Astrocyte (in vitro differentiated cells and primary cell): ENCODE measurements at regions not wholly inside any gene's neighbourhood (a gene's known extent, or its start where the extent isn't known, plus 50 kb on each side); places are given as distances from the start of the nearest gene placed in this dataset.

Experiments
- DNase-seq: peaks from one replicate; pipeline ENCODE4 v3.0.0-alpha.2; 2010; ENCODE audit warnings: low read depth
- FAIRE-seq: peaks from 2 replicates; lab custom pipeline; 2011; peaks lifted over from hg19 to GRCh38; lab: Jason Lieb, UNC
- H2AFZ ChIP-seq: 2 replicates; pipeline ENCODE4 v1.6.0; 2012; ENCODE audit warnings: low read depth, low read length, inconsistent platforms
- H3K27ac ChIP-seq: 2 replicates; pipeline ENCODE4 v1.5.1; 2011; ENCODE audit warnings: low read depth, low read length, inconsistent platforms
- H3K27me3 ChIP-seq: 2 replicates; pipeline ENCODE4 v1.6.0; 2011; ENCODE audit warnings: low read length, inconsistent platforms; ENCODE audit not compliant: insufficient read depth
- H3K36me3 ChIP-seq: 2 replicates; pipeline ENCODE4 v1.5.1; 2011; ENCODE audit warnings: low read length, inconsistent platforms; ENCODE audit not compliant: insufficient read depth
- H3K4me1 ChIP-seq: 2 replicates; pipeline ENCODE4 v1.5.1; 2011; ENCODE audit warnings: low read length, inconsistent platforms; ENCODE audit not compliant: insufficient read depth
- H3K4me2 ChIP-seq: 2 replicates; pipeline ENCODE4 v1.6.0; 2012; ENCODE audit warnings: low read length, inconsistent platforms
- H3K4me3 ChIP-seq: 2 replicates; pipeline ENCODE4 v1.5.1; 2011; ENCODE audit warnings: low read depth, mild to moderate bottlenecking, low read length, inconsistent platforms; ENCODE audit not compliant: insufficient read depth
- H3K79me2 ChIP-seq: 2 replicates; pipeline ENCODE4 v1.6.0; 2012; ENCODE audit warnings: mild to moderate bottlenecking, low read length, inconsistent platforms; ENCODE audit not compliant: insufficient read depth
- H3K9ac ChIP-seq: 2 replicates; pipeline ENCODE4 v1.6.0; 2012; ENCODE audit warnings: mild to moderate bottlenecking, low read length, inconsistent platforms
- H3K9me3 ChIP-seq: 2 replicates; pipeline ENCODE4 v1.5.1; 2012; ENCODE audit warnings: low read depth, mild to moderate bottlenecking, low read length, inconsistent platforms; ENCODE audit not compliant: insufficient read depth
- H4K20me1 ChIP-seq: 2 replicates; pipeline ENCODE4 v1.6.0; 2012; ENCODE audit warnings: low read length, inconsistent platforms; ENCODE audit not compliant: insufficient read depth
- H3K27ac Mint-ChIP-seq: one replicate; pipeline ENCODE4 v1.8.0; 2021; ENCODE audit warnings: mild to moderate bottlenecking, mixed read lengths; ENCODE audit not compliant: unreplicated experiment
- H3K27me3 Mint-ChIP-seq: one replicate; pipeline ENCODE4 v1.8.0; 2021; ENCODE audit warnings: low read depth, mixed read lengths; ENCODE audit not compliant: unreplicated experiment
- H3K36me3 Mint-ChIP-seq: one replicate; pipeline ENCODE4 v1.8.0; 2021; ENCODE audit warnings: low read depth, mixed read lengths; ENCODE audit not compliant: unreplicated experiment
- H3K4me1 Mint-ChIP-seq: one replicate; pipeline ENCODE4 v1.8.0; 2021; ENCODE audit warnings: low read depth, mixed read lengths; ENCODE audit not compliant: unreplicated experiment
- H3K4me3 Mint-ChIP-seq: one replicate; pipeline ENCODE4 v1.8.0; 2021; ENCODE audit warnings: mild to moderate bottlenecking, moderate library complexity, mixed read lengths; ENCODE audit not compliant: unreplicated experiment
- H3K9me3 Mint-ChIP-seq: one replicate; pipeline ENCODE4 v1.8.0; 2021; ENCODE audit warnings: mild to moderate bottlenecking, mixed read lengths; ENCODE audit not compliant: unreplicated experiment
- EZH2 ChIP-seq: IDR thresholded peaks from 2 replicates; pipeline ENCODE4 v1.6.1; 2012; ENCODE audit warnings: mild to moderate bottlenecking, low read length, inconsistent platforms; ENCODE audit not compliant: insufficient read depth
- TF ChIP-seq, protein P1 (sequence below): IDR thresholded peaks from 2 replicates; pipeline ENCODE4 v1.5.1; 2011; ENCODE audit warnings: low read depth, mild to moderate bottlenecking, inconsistent platforms, low read length, moderate library complexity; ENCODE audit not compliant: insufficient read depth

DNA sequence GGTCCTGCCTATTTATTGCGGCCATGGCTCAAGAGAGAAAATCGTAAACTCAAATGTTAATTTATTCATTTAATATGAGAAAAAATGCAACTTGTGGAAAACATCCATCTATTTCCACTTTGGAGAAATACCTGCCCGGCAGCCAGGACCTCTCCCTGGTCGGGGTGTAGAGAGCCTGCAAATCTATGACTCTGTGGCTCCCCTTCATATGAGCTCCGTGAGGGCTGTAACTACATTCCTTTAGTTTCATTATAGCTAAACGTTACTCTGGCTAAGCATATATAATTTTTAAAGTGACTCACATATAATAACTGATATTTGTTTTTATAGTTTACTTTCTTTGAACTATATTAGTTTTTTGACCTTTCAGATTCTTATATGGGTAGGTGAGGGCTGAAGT is 857.8 kb upstream of the FAT3 start:
- Histone ChIP-seq H3K27ac (no peak overlapping the region), H4K20me1 (no peaks in the 10 kb centered on the region), H2AFZ (no peak overlapping the region), H3K79me2 (no peaks in the 10 kb centered on the region), H3K36me3 (no peaks in the 10 kb centered on the region), H3K4me2 (no peak overlapping the region), H3K27me3 (no peaks in the 10 kb centered on the region), H3K4me1 (no peaks in the 10 kb centered on the region), H3K9me3 (no peaks in the 10 kb centered on the region), H3K9ac (no peak overlapping the region), H3K4me3 (no peak overlapping the region)
- FAIRE-seq (no peak), DNase-seq (no peak)
- Mint-ChIP-seq H3K4me3 (no peak overlapping the region), H3K9me3 (no peaks in the 10 kb centered on the region), H3K4me1 (no peaks in the 10 kb centered on the region), H3K36me3 (no peaks in the 10 kb centered on the region), H3K27me3 (peaks cover 2% of the 10 kb centered on the region), H3K27ac (no peak overlapping the region)
- TF ChIP-seq, protein P1, sequence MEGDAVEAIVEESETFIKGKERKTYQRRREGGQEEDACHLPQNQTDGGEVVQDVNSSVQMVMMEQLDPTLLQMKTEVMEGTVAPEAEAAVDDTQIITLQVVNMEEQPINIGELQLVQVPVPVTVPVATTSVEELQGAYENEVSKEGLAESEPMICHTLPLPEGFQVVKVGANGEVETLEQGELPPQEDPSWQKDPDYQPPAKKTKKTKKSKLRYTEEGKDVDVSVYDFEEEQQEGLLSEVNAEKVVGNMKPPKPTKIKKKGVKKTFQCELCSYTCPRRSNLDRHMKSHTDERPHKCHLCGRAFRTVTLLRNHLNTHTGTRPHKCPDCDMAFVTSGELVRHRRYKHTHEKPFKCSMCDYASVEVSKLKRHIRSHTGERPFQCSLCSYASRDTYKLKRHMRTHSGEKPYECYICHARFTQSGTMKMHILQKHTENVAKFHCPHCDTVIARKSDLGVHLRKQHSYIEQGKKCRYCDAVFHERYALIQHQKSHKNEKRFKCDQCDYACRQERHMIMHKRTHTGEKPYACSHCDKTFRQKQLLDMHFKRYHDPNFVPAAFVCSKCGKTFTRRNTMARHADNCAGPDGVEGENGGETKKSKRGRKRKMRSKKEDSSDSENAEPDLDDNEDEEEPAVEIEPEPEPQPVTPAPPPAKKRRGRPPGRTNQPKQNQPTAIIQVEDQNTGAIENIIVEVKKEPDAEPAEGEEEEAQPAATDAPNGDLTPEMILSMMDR, result no peak
- no peak for TF ChIP-seq EZH2

DNA sequence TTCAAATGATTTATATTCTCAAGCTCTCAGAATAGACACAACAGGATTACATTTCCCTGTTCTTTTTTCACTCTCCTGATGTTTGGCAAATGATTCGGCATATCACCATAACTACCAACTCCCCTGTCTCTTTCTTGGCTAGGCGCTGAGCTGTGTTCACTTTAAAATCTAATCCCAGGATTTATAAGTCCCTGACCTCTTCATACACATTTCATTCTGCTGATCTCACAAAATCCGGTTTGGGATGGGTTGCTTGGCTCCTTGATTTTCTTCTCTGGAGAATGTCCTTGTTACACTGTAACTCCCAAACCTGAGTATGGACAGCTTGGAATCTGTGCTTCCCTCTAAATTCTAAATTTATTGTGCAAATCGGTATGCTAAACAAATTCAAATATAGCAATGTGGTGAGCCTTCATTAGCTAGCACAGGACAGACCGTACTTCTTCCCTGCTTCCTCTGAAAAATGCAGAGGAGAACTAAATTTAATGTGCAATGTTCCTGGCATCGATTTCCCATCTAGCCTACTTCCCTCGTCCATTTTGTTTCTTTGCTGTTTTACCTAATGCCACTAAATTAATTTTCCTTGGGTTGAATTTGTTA is 858.5 kb upstream of the FAT3 start:
- Mint-ChIP-seq H3K27me3 (peaks cover 2% of the 10 kb centered on the region), H3K36me3 (no peaks in the 10 kb centered on the region), H3K4me1 (no peaks in the 10 kb centered on the region), H3K27ac (no peak overlapping the region), H3K9me3 (no peaks in the 10 kb centered on the region), H3K4me3 (no peak overlapping the region)
- no peak overlapping the region for H3K4me2 ChIP-seq
- H3K36me3 ChIP-seq, result no peaks in the 10 kb centered on the region
- no peaks in the 10 kb centered on the region for H3K27me3 ChIP-seq
- H3K4me1 ChIP-seq, result no peaks in the 10 kb centered on the region
- no peak overlapping the region for H3K9ac ChIP-seq
- no peaks in the 10 kb centered on the region for H3K9me3 ChIP-seq
- no peak overlapping the region for H2AFZ ChIP-seq
- no peaks in the 10 kb centered on the region for H3K79me2 ChIP-seq
- TF ChIP-seq, protein P1, result no peak
- no peak for TF ChIP-seq EZH2
- no peaks in the 10 kb centered on the region for H4K20me1 ChIP-seq
- no peak overlapping the region for H3K27ac ChIP-seq
- FAIRE-seq (no peak), DNase-seq (no peak)
- H3K4me3 ChIP-seq, result no peak overlapping the region

DNA sequence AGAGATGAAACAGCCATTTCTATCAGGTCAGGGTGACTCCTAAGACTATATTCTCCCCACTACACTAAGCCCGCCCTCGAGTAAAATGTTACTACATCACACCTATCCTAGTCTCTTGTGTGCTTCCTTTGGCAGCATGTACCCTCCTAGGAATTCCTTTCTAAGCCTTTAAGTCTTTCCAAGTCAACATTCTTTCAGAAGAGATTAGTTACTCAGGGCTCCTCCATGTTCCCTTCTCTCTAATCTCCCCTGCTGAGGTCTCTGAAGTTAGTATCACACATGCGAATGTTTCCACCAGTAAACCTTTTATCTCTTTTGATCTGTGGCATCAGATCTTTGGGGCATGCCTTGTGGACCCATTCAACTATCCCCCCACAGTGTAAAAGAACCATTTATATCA is 873.7 kb upstream of the FAT3 start:
- no peaks in the 10 kb centered on the region for H3K9me3 ChIP-seq
- no peaks in the 10 kb centered on the region for H3K27me3 ChIP-seq
- FAIRE-seq, result no peak
- Mint-ChIP-seq H3K4me1 (no peaks in the 10 kb centered on the region), H3K4me3 (no peak overlapping the region), H3K27me3 (no peaks in the 10 kb centered on the region), H3K36me3 (no peaks in the 10 kb centered on the region), H3K27ac (no peak overlapping the region), H3K9me3 (no peaks in the 10 kb centered on the region)
- no peaks in the 10 kb centered on the region for H3K4me1 ChIP-seq
- no peak for TF ChIP-seq EZH2
- TF ChIP-seq, protein P1, result no peak
- no peak overlapping the region for H3K9ac ChIP-seq
- H3K36me3 ChIP-seq, result no peaks in the 10 kb centered on the region
- no peaks in the 10 kb centered on the region for H3K79me2 ChIP-seq
- no peak overlapping the region for H3K27ac ChIP-seq
- no peak overlapping the region for H2AFZ ChIP-seq
- H4K20me1 ChIP-seq, result no peaks in the 10 kb centered on the region
- no peak overlapping the region for H3K4me2 ChIP-seq
- DNase-seq, result no peak
- no peak overlapping the region for H3K4me3 ChIP-seq
